Psoas muscle (tissue), 7 donors: ENCODE measurements at regions not wholly inside any gene's neighbourhood (a gene's known extent, or its start where the extent isn't known, plus 50 kb on each side); places are given as distances from the start of the nearest gene placed in this dataset.

Experiments
- ATAC-seq, 4 donors: fragments of 200-7000 bp; cut with Tn5 transposase; one replicate each; pipeline ENCODE4 v1.9.1; 2020; ENCODE audit warnings: moderate library complexity in 3 of 4, mild to moderate bottlenecking in 2 of 4
- DNase-seq, 2 donors: peaks; one replicate each; pipeline ENCODE4 v3.0.0-alpha.2; 2020
- H3K27ac ChIP-seq: fragments of 200-600 bp; one replicate; pipeline ENCODE4 v1.8.0; 2022
- H3K27me3 ChIP-seq, 3 donors: fragments of 200-600 bp in 1 of 3; one replicate each; pipeline versions ENCODE4 v1.6.1 to v1.8.0; 2013 to 2022; ENCODE audit warnings: low read length in 2 of 3, mild to moderate bottlenecking in 2 of 3, moderate library complexity in 1 of 3; ENCODE audit not compliant: insufficient read depth in 3 of 3
- H3K36me3 ChIP-seq, 2 donors: fragments of 200-600 bp in 1 of 2; one replicate each; pipeline versions ENCODE4 v1.6.1 to v1.8.0; 2013 to 2022; ENCODE audit warnings: low read depth in 1 of 2, mild to moderate bottlenecking in 1 of 2, moderate library complexity in 1 of 2; ENCODE audit not compliant: insufficient read depth in 1 of 2
- H3K4me1 ChIP-seq: fragments of 200-600 bp; one replicate; pipeline ENCODE4 v1.8.0; 2022
- H3K4me3 ChIP-seq: fragments of 200-600 bp; one replicate; pipeline ENCODE4 v1.8.0; 2022; ENCODE audit warnings: mild to moderate bottlenecking
- H3K9me3 ChIP-seq: fragments of 200-600 bp; one replicate; pipeline ENCODE4 v1.8.0; 2022
- WGBS, 3 donors: extraction: QIAGEN DNeasy Blood & Tissue Kit; methylation state at CpG; one replicate each; pipeline versions ENCODE4 v1.1.6 to v1.1.7; 2013; 5-methylcytosine and 5-hydroxymethylcytosine counted together
- intact Hi-C, 2 donors: fragments of 100-400 bp; cut with DNase I; formaldehyde crosslinking; loops; one replicate each; pipeline versions ENCODE4 v1.11.0 to v1.14.2; 2022
- TF ChIP-seq, protein P1 (sequence below): fragments of 200-600 bp; IDR thresholded peaks from one replicate; pipeline ENCODE4 v1.8.0; 2022; ENCODE audit warnings: antibody characterized with exemption
- donor health status: healthy with polysubstance abuse.
- donor health status: DM: no; HTN: no; CAD: no; lungs with moderate emphysema.
- donor health status: Bipolar disorder and iron deficiency.
- donor health status: healthy.
- donor health status: DM: yes; HTN: yes; CAD: no.
- donor health status: DM: no; HTN: no; CAD: no.
- donor health status: DM: yes; HTN: yes; CAD: no.

DNA sequence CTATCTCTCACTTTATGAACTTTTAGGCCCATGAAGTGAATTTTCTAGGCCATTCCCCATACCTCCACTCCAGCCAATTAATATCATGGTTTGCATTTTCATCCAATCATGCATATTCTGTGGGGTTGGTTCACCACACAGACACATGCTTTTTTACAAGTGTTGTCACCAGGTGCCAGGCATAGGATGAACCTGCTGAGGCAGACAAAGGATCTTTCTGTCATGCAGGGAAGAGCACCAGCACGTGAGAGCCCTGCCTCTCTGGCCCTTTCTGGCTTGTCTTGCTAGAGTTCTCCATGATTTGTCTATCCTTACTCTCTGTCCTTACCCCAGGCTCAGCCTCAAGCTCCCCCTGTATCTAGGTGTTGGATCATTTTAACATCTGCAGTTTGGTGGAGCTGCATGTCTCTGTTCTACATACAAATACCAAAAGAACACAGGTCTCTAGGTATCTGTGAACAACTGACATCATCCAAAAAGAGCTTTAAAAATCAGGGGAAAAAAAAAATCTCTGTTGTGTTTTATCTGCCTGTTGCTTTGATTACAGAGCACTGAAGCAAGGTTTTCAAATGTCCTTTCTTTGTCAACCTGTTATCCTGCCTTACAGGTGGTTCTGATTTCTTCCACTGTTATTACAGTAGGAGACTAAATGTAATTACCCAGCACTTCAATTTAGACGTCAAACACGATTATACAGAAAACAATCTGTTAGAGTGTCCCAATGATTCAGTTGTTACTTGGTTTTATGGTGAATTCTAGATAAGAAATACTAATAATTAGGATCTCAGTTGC, 58.4 kb upstream of the GRAMD1B start:
- no peak overlapping the region for H3K4me3 ChIP-seq
- H3K4me1 ChIP-seq: no peaks in the 10 kb centered on the region
- no peak for DNase-seq
- no peak for ATAC-seq
- intact Hi-C loops: no loop called here
- H3K9me3 ChIP-seq: no peaks in the 10 kb centered on the region
- no peaks in the 10 kb centered on the region for H3K27me3 ChIP-seq
- TF ChIP-seq, protein P1, sequence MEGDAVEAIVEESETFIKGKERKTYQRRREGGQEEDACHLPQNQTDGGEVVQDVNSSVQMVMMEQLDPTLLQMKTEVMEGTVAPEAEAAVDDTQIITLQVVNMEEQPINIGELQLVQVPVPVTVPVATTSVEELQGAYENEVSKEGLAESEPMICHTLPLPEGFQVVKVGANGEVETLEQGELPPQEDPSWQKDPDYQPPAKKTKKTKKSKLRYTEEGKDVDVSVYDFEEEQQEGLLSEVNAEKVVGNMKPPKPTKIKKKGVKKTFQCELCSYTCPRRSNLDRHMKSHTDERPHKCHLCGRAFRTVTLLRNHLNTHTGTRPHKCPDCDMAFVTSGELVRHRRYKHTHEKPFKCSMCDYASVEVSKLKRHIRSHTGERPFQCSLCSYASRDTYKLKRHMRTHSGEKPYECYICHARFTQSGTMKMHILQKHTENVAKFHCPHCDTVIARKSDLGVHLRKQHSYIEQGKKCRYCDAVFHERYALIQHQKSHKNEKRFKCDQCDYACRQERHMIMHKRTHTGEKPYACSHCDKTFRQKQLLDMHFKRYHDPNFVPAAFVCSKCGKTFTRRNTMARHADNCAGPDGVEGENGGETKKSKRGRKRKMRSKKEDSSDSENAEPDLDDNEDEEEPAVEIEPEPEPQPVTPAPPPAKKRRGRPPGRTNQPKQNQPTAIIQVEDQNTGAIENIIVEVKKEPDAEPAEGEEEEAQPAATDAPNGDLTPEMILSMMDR: no peak
- no peak overlapping the region for H3K27ac ChIP-seq
- H3K36me3 ChIP-seq: no peaks in the 10 kb centered on the region
- WGBS, 3 donors: 79 to 86% (median 83%) methylated on average over 3 of the region's 3 CpGs

DNA sequence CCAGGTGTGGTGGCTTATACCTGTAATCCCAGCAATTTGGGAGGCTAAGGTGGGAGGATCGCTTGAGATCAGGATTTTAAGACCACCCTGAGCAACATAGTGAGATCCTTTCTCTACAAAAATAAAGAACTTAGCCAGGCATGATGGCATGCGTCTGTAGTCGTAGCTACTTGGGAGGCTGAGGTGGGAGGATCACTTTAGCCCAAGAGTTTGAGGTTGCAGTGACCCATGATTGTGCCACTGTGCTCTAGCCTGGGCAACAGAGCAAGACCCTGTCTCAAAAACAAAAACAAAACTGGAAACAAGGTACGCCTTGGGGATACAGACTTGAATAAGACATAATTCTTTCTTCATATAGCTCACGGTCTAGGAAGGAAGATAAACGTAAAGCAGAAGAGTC, 63.1 kb upstream of the GRAMD1B start:
- TF ChIP-seq, protein P1: no peak
- WGBS, 3 donors: 96 to 98% (median 96%) methylated on average over 6 of the region's 6 CpGs
- intact Hi-C loops: no loop called here
- Histone ChIP-seq H3K36me3 (no peaks in the 10 kb centered on the region), H3K27me3 (peaks cover 0 to 12% (median 0%) of the 10 kb centered on the region in 3 donors), H3K27ac (no peak overlapping the region), H3K9me3 (no peaks in the 10 kb centered on the region), H3K4me1 (no peaks in the 10 kb centered on the region), H3K4me3 (no peak overlapping the region)
- ATAC-seq: no peak
- DNase-seq: no peak

DNA sequence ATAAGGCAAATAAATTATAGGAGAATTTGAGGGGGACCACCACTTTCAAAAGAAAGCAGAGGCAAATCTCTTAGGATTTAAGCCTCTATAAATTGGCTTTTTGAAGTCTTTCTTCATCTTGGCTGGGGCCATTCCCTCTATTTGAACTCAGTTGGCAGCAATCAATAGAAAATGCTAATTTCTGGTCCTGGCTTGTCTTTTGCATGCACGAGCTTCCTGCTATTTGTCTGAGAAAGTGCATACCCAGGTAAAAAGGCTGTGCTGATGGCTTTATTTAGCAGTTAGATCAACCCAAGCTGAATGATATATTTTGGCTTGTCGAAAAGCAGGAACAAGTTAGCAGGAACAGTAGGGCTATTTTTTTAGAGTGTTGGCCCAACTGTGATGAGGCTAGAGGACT, 64.1 kb upstream of the GRAMD1B start:
- TF ChIP-seq, protein P1: no peak
- DNase-seq (no peak), ATAC-seq (no peak)
- H3K9me3 ChIP-seq: no peaks in the 10 kb centered on the region
- peaks cover 0 to 16% (median 0%) of the 10 kb centered on the region in 3 donors for H3K27me3 ChIP-seq
- WGBS, 3 donors: 40 to 79% (median 65%) methylated on average over 2 of the region's 2 CpGs
- intact Hi-C loops: no loop called here
- H3K36me3 ChIP-seq: no peaks in the 10 kb centered on the region
- no peak overlapping the region for H3K27ac ChIP-seq
- no peak overlapping the region for H3K4me3 ChIP-seq
- H3K4me1 ChIP-seq: no peaks in the 10 kb centered on the region

DNA sequence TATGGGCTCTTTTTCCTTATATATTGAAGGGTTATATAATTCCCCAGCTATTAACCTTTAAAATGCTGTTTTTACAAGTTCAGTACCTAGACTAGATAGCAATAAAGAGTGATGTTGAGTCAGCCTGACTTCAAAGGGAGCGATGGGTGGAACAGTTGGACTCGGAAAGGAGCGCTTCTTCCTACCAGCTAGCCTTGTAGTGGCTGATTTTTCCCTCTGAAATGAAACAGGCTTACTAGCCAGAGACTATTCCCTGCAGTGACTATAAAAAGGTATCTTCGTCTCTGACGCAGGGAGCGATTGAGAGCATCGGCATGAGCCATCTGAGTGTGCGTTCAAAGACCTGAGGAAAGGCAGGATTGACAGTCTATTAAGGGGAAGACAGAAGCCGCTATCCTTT, 66.0 kb upstream of the GRAMD1B start:
- Histone ChIP-seq H3K4me3 (no peak overlapping the region), H3K27ac (no peak overlapping the region), H3K36me3 (no peaks in the 10 kb centered on the region), H3K4me1 (no peaks in the 10 kb centered on the region), H3K9me3 (no peaks in the 10 kb centered on the region), H3K27me3 (peaks cover 0 to 21% (median 0%) of the 10 kb centered on the region in 3 donors)
- ATAC-seq (no peak), DNase-seq (no peak)
- TF ChIP-seq, protein P1: no peak
- intact Hi-C loops: no loop called here
- 85 to 91% (median 89%) methylated on average over 9 of the region's 9 CpGs for WGBS, 3 donors

DNA sequence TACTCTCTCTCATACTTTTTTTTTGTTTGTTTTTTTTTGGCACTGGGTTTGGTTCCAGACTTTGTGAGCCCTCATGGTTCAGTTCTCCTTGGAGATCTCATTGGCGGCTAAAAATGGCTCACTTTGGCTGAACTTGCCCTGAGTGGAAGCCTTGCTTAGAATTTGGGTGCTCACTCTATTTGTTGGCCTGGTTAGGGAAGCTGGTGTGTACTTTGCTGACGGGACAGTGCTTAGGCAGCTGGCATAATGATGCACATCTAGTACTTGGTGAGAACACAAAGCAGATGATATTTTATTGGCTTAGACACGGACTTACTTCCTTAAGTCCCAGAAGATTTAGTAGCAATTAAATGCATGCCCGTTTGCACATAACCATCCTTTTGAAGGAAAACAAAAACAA, 66.5 kb upstream of the GRAMD1B start:
- Histone ChIP-seq H3K9me3 (no peaks in the 10 kb centered on the region), H3K4me1 (no peaks in the 10 kb centered on the region), H3K36me3 (no peaks in the 10 kb centered on the region), H3K4me3 (no peak overlapping the region), H3K27ac (no peak overlapping the region), H3K27me3 (peaks cover 0 to 26% (median 2%) of the 10 kb centered on the region in 3 donors)
- intact Hi-C loops: no loop called here
- 19 to 43% (median 24%) methylated on average over 4 of the region's 4 CpGs for WGBS, 3 donors
- no peak for DNase-seq
- TF ChIP-seq, protein P1: no peak
- ATAC-seq: no peak
